ENCODE measurements at regions not wholly inside any gene's neighbourhood (a gene's known extent, or its start where the extent isn't known, plus 50 kb on each side); places are given as distances from the start of the nearest gene placed in this dataset.
"Not testable (repeated sequence)": the region's sequence is repeated elsewhere in the genome, so short reads cannot be mapped to it uniquely, and the experiment has no call there.

- no peak for DNase-seq (ENCODE audit: low read depth)
Observed at GRCh38 chr4:14375816-14376215, 626.5 kb upstream of the CPEB2 start.

GRCh38 chr4:14379183-14379582, 623.1 kb upstream of the CPEB2 start:
- DNase-seq (ENCODE audit: low read depth), result no peak

DNA sequence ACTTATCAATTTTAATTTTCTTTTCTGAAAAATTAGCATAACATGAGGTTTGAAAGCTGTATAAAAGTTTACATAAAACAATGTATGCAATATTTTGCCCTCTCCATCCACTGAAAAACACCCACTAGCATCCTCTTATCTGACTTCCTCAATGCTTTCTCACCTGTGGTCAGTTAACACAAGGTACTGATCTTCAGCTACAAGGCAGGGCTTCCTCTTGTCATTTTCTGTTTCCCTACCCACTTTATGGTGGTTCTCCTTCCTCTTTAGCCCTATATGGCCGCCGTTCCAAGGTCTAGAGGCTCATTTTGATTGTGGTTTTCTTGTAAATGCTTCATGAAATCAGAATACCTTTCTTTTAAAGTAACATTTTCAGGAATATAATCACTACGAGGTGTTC, 618.6 kb upstream of the CPEB2 start:
- no peak for DNase-seq (ENCODE audit: low read depth)

DNA sequence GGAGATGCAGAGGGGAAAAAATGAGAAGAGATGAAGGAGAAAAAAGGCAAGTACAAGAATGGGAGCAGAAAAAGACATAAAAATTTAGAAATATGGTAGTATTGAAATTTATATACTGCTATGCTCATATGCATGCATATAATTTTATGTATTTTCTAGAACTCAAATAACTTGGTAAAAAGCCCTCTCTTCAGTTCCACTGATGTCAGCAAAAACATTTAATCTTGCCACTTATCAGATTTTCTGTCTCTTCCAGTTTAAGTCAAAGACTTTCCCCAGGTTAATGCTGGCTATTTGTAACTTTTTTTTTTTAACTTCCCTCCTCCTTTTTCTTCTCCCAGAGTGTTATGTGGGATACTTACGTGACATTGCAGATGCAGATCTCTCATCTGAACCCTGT, 617.5 kb upstream of the CPEB2 start:
- DNase-seq (ENCODE audit: low read depth), result no peak

- DNase-seq (ENCODE audit: low read depth), result no peak
Observed at GRCh38 chr4:14386196-14386595, 616.1 kb upstream of the CPEB2 start.

DNA sequence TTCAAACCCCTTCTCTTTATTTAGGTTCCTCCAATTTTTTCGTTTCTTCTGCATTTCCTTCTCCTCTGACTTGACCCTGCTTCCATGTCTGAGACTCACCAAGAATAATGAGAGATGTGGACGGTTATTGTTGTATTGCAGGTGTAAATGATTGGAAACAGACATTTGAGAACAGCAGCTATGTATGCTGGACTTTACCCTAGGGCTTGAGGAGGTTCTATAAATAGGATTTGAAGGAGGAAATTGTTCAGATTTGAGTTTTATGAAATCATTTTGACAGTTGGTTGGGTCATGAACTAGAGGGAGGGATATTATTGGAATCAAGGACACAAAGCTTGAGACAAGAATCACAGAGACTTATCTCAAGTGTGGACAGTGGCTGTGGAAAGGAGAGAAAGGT, 614.6 kb upstream of the CPEB2 start:
- DNase-seq (ENCODE audit: low read depth), result no peak

GRCh38 chr4:14392378-14392777, 609.9 kb upstream of the CPEB2 start:
- DNase-seq (ENCODE audit: low read depth), result no peak

GRCh38 chr4:14396183-14396582, 606.1 kb upstream of the CPEB2 start:
- DNase-seq (ENCODE audit: low read depth), result no peak

DNA sequence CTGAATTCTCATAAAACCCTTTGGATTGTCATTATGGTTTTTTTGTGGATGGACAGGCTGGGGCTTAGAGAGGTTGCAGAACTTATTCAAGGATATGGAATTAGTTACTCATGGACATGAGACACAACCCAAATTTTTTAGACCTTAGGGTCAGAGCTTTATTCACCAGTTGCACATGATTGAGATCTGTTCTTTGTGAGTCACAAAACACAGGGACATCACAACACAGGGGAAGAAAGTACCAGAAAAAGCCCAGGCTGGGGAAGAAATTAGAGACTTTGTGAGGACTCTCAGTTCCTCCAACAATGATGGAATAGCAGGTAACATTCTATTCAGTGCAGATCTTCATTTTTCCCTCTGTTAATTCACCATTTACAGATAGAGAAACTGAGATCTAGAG, 602.4 kb upstream of the CPEB2 start:
- no peak for DNase-seq (ENCODE audit: low read depth)

GRCh38 chr4:14400307-14400706, 602.0 kb upstream of the CPEB2 start:
- no peak for DNase-seq (ENCODE audit: low read depth)

- DNase-seq (ENCODE audit: low read depth), result no peak
Observed at GRCh38 chr4:14403132-14403531, 599.1 kb upstream of the CPEB2 start.

DNA sequence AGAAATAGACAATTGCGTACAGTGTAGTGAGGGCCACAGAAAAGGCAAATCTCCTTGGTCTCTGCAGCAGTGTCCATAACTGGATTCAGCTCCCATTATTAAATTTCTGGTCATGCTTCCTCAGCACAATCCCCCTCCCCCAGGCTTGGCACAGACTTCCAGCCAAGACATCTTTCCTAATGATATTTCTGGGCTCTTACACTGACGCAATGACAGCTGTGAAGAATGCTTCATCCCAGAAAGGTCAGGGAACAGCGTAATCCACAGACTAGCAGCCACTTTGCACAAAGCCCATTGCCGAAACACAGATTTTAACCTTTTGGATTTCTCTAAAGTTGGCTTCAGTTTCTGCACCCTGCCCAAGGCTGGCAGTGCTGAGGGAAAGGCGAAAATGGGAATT, 597.6 kb upstream of the CPEB2 start:
- no peak for DNase-seq (ENCODE audit: low read depth)

DNA sequence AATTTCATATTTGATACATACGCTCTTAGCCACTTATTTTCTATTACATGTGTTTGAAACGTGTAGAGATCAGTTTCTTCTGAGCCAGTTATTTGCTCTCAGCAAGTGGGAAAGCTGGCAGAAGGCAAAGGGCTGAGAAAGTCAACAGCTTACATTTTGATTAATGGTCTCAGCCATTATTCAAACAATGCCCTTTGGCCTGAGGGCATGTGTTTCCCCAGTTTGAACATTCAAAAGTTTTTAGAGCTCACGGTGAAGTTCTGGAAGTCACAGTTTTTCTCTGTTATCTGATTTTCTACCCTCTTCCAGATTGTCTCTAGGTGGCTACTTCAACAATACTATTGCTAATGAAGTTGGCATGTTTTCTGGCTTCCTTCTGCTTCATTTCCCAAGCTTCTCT, 591.8 kb upstream of the CPEB2 start:
- no peak for DNase-seq (ENCODE audit: low read depth)

GRCh38 chr4:14415146-14415545, 587.1 kb upstream of the CPEB2 start:
- no peak for DNase-seq (ENCODE audit: low read depth)

DNA sequence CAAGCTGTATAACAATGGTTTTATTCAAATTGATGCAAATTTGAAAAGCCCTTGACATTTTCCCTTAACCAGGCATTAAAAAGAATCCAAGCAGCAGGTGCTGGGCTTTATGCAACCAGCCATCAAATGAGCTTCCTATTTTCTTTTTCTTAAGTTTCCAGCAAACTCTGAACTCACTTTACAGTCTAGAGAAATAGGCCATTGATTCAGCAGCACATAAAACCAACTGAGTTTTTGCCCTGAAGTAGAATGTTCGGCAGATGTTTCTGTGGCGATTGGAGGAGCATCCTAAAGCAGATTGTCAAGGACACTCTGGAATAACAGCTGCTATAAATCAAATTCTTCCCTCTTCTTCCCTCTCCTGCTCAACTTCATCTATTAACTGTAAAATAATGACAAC, 582.8 kb upstream of the CPEB2 start:
- DNase-seq (ENCODE audit: low read depth), result no peak

DNA sequence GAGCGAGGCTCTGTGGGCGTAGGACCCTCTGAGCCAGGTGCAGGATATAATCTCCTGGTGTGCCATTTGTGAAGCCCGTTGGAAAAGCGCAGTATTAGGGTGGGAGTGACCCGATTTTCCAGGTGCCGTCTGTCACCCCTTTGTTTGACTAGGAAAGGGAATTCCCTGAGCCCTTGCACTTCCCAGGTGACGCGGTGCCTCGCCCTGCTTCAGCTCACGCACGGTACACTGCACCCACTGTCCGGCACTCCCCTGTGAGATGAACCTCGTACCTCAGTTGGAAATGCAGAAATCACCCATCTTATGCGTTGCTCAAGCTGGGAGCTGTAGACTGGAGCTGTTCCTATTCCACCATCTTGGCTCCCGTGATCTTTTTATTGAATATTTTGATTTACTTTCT, 576.0 kb upstream of the CPEB2 start:
- not testable (repeated sequence) for DNase-seq (ENCODE audit: low read depth)

GRCh38 chr4:14428125-14428524, 574.2 kb upstream of the CPEB2 start:
- no peak for DNase-seq (ENCODE audit: low read depth)

DNA sequence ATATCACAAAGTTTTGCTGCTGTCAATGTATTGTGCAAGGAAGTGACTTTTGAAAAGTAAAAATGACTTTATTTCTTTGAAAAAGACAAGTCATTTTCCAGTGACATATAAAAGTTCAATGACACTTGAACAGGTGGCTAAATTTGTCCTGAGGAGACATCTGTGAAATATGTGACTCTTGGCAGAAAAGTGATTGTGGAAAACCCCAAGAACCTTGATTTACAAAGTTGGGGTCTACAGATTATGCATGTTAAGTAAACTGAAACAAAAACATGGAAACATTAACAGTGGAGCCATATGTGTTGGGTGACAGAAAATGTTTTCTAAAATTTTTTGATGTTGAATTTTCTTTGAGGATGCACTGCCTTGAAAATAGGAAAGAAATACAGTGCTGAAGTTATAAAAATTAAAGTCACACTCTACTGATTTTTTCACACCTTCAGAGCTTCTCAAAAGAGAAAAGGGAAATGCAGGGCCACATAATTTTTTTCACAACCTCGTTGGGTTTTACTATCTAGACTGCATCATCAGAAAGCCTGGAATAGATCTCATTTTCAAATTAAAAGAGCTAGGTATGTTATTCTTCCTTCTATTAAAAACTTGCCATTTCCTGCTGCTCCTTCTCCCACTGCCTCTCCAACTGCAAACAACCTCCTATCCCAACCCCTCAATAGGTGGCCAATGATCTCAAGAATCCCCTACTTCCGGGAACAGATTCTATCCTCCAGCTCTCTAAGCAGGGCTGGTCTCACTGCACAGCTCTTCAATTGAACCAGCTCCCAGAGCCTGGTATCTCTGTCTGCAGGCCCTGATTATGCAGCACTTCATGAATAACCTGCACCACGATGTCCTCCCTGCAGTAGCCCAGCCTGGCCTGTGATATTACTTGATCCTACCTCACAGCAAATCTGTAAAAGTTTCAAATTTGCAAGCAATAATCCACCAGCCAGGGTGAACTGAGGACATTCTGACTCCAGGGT, 570.8 kb upstream of the CPEB2 start:
- no peak for DNase-seq (ENCODE audit: low read depth)

DNA sequence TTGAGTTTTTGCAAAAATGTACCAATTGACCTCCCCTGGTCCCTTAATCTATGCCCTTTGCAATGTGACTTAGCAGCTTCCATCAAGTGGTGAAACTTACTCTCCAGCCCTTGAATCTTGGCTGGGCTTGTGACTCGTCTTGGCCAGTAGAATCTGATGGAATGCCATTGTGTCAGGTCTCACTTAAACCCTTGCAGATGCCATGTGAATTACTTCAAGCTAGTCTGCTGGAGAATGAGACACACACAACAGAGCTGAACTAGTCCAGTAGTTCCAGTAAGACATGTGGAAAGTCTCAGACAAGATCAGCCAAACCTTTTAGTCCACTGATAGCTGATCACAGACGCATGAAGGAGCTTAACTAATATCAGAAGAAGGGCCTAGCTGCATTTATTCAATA, 567.8 kb upstream of the CPEB2 start:
- no peak for DNase-seq (ENCODE audit: low read depth)

DNA sequence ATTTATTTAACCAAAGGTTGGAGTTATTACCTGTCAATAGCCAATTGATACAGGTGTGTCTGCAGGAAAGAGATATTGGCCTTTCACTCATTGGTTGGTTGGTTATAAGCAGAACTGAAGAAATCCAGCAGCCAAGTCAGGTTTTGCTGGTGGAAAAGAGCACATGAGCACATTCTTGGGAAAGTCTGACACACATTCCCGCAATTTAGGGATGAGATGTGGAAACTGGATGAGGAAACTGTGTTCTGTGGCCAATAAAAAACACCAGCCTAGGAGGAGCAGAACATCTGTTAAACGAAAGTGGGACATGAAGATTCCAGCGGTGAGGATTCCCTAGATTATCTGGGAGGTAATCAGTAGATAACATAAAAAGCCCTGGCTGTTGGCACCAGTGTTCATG, 567.4 kb upstream of the CPEB2 start:
- no peak for DNase-seq (ENCODE audit: low read depth)

DNA sequence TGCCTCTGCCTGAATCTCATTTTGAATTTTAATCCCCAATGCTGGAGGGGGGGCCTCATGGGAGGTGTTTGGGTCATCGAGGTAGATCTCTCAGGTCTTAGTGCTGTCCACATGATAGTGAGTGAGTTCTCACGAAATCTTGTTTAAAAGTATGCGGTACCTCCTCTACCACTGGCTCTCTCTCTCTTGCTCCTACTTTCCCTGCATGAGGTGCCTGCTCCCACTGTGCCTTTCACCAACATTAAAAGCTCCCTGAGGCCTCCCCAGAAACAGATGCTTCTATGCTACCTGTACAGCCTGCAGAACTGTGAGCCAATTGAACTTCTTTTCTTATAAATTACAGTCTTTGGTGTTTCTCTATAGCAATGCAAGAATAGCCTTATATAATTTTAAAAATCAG, 560.7 kb upstream of the CPEB2 start:
- DNase-seq (ENCODE audit: low read depth), result no peak

DNA sequence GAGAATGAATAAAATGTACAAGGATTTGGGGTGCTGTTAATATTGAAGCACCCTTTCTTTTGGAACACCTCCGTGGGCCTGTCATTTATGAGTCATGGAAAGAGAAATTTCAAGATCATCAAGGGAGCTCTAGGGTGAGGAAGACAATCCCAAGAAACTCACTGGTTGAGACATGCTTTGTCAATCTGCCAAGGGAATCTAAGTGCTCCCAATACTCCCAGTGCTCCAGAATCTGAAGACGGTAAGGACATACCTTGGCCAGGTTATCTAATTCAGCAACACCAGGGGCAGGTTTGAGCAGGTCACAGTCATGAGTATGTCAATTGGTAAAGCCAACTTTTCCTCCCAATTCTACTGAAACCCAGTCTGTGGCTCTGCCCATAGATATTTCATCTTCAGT, 556.4 kb upstream of the CPEB2 start:
- DNase-seq (ENCODE audit: low read depth), result no peak

DNA sequence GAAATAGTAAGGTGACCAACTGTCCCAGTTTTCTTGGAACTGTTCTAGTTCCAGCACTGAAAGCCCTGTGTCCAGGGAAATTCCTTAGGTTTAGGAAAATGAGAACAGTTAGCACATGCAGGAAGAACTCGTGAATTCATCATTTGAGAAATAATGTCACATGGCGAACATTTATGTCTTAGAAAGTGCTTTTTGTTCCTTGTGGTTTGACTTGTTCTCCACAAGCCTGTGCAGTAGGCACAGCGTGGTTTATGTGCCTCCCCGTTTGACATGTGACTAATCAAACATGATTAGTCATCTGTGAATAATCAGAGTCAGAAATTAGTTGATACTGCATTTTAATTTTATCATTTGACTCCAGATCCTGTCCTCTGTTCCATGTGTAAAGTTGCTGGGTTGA, 556.0 kb upstream of the CPEB2 start:
- no peak for DNase-seq (ENCODE audit: low read depth)

DNA sequence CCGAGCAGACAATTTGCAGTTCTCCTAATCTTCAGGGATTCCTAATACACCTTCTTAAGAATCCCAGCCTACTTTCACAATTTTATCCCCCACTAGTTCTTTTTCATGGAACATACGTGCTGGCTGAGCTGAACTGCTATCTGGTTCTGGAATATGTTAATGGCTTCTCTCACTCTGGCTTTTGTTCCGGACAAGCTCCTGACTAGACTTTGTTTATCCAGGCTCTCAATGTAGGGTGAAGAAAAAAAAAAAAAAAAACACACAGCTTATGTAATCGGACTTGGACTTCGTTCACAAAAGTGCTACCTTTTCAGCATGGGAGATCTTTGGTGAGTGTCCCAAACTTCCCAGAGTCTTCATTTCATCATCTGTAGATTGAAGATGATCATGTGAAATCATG, 555.4 kb upstream of the CPEB2 start:
- no peak for DNase-seq (ENCODE audit: low read depth)
